ENCODE measurements at regions not wholly inside any gene's neighbourhood (a gene's known extent, or its start where the extent isn't known, plus 50 kb on each side); places are given as distances from the start of the nearest gene placed in this dataset.

- H3K9me3 ChIP-seq (ENCODE audit: control insufficient read depth, insufficient read depth, low read depth, low read length) = no peaks in the 10 kb centered on the region
- no peak overlapping the region for H3K4me3 ChIP-seq (ENCODE audit: low read depth, low read length)
- TF ChIP-seq MZF1 (tag by site-specific recombination; IDR thresholded peaks at IDR 0.05; ENCODE audit: borderline replicate concordance) = no peak
- no peak for TF ChIP-seq PRDM10 (tag by site-specific recombination; IDR thresholded peaks at IDR 0.05)
- no peak for TF ChIP-seq ZNF488 (tag by site-specific recombination; IDR thresholded peaks at IDR 0.05)
- TF ChIP-seq WT1 (tag by site-specific recombination; IDR thresholded peaks at IDR 0.05) = no peak
- TF ChIP-seq ZNF174 (tag by site-specific recombination; IDR thresholded peaks at IDR 0.05) = no peak
- no peak for TF ChIP-seq ZNF560 (tag by site-specific recombination; IDR thresholded peaks at IDR 0.05; ENCODE audit: borderline replicate concordance)
- TF ChIP-seq ZNF324 (tag by site-specific recombination; IDR thresholded peaks at IDR 0.05) = no peak
- no peak for TF ChIP-seq ZNF239 (tag by site-specific recombination; IDR thresholded peaks at IDR 0.05)
- TF ChIP-seq ZNF132 (tag by site-specific recombination; IDR thresholded peaks at IDR 0.05; ENCODE audit: borderline replicate concordance) = no peak
- no peak for TF ChIP-seq SP2 (tag by site-specific recombination; IDR thresholded peaks at IDR 0.05)
- TF ChIP-seq ZSCAN18 (tag by site-specific recombination; IDR thresholded peaks at IDR 0.05) = no peak
- no peak for TF ChIP-seq ZNF112 (tag by site-specific recombination; IDR thresholded peaks at IDR 0.05)
- TF ChIP-seq ZNF18 (tag by site-specific recombination; IDR thresholded peaks at IDR 0.05) = no peak
- no peak for TF ChIP-seq ZBTB6 (tag by site-specific recombination; IDR thresholded peaks at IDR 0.05)
- no peaks in the 10 kb centered on the region for H3K4me1 ChIP-seq (ENCODE audit: control insufficient read depth, insufficient read depth, low read length)
- no peaks in the 10 kb centered on the region for H3K36me3 ChIP-seq (ENCODE audit: control insufficient read depth in 2 of 2, insufficient read depth in 1 of 2, low read length in 2 of 2)
- no peak overlapping the region for H3K27ac ChIP-seq (ENCODE audit: extremely low read depth, low read depth, low read length)
- CTCF ChIA-PET = interaction anchor here (0.6 kb wide), 1 partner anchor 53 kb away, joined by 3 read pairs; no protein-coding TSS in a partner anchor
- POLR2A ChIA-PET = no interaction called here
These were observed 79.5 kb upstream of the C14orf180 start for GRCh38 chr14:104499784-104500760.

- Histone ChIP-seq H3K4me3 (ENCODE audit: low read depth, low read length) (no peak overlapping the region), H3K36me3 (ENCODE audit: control insufficient read depth in 2 of 2, insufficient read depth in 1 of 2, low read length in 2 of 2) (no peaks in the 10 kb centered on the region), H3K9me3 (ENCODE audit: control insufficient read depth, insufficient read depth, low read depth, low read length) (no peaks in the 10 kb centered on the region), H3K27ac (ENCODE audit: extremely low read depth, low read depth, low read length) (no peak overlapping the region), H3K4me1 (ENCODE audit: control insufficient read depth, insufficient read depth, low read length) (no peaks in the 10 kb centered on the region)
- ChIA-PET POLR2A (no interaction called here), CTCF (no interaction called here)
- TF ChIP-seq ZBTB6 (tag by site-specific recombination; IDR thresholded peaks at IDR 0.05) (no peak), ZFP69B (tag by site-specific recombination; IDR thresholded peaks at IDR 0.05) (no peak), SCRT2 (tag by site-specific recombination; IDR thresholded peaks at IDR 0.05) (no peak), ZNF610 (tag by site-specific recombination; IDR thresholded peaks at IDR 0.05; ENCODE audit: borderline replicate concordance) (no peak), ZNF529 (tag by site-specific recombination; IDR thresholded peaks at IDR 0.05; ENCODE audit: insufficient replicate concordance) (no peak), ZNF626 (tag by site-specific recombination; IDR thresholded peaks at IDR 0.05) (no peak), KLF10 (tag by site-specific recombination; IDR thresholded peaks at IDR 0.05) (no peak), ZNF280C (tag by site-specific recombination; IDR thresholded peaks at IDR 0.05) (no peak)
These were observed 77.5 kb upstream of the C14orf180 start for GRCh38 chr14:104502060-104502459.

Measured in HEK293 (cell line).